ENCODE measurements at regions not wholly inside any gene's neighbourhood (a gene's known extent, or its start where the extent isn't known, plus 50 kb on each side); places are given as distances from the start of the nearest gene placed in this dataset.

GRCh38 chr4:155076256-155076785, 132.1 kb upstream of the NPY2R start:
- no peak overlapping the region for H3K4me3 ChIP-seq
- no peaks in the 10 kb centered on the region for H3K36me3 ChIP-seq
- H3K4me1 ChIP-seq (ENCODE audit: insufficient read depth): peaks cover 3% of the 10 kb centered on the region
- intact Hi-C loops (cut with DNase I): no loop called here
- no peak for DNase-seq
- no peak overlapping the region for H3K27ac ChIP-seq
- H3K27me3 ChIP-seq: no peaks in the 10 kb centered on the region
- TF ChIP-seq CTCF (IDR thresholded peaks at IDR 0.05): no peak
- no peak for TF ChIP-seq EP300 (IDR thresholded peaks at IDR 0.05)
- TF ChIP-seq POLR2A (IDR thresholded peaks at IDR 0.05): no peak
- no peaks in the 10 kb centered on the region for H3K9me3 ChIP-seq
- WGBS, 3 donors: 63 to 87% (median 86%) methylated on average over 3 of the region's 3 CpGs

- Histone ChIP-seq H3K4me1 (ENCODE audit: insufficient read depth) (peaks cover 3% of the 10 kb centered on the region), H3K9me3 (no peaks in the 10 kb centered on the region), H3K36me3 (no peaks in the 10 kb centered on the region), H3K27me3 (no peaks in the 10 kb centered on the region), H3K27ac (no peak overlapping the region), H3K4me3 (no peak overlapping the region)
- 95 to 99% (median 96%) methylated on average over 2 of the region's 2 CpGs for WGBS, 3 donors
- intact Hi-C loops (cut with DNase I): no loop called here
- TF ChIP-seq POLR2A (IDR thresholded peaks at IDR 0.05) (no peak), EP300 (IDR thresholded peaks at IDR 0.05) (no peak), CTCF (IDR thresholded peaks at IDR 0.05) (no peak)
- no peak for DNase-seq
Measured at GRCh38 chr4:155077452-155078229, 130.8 kb upstream of the NPY2R start.

GRCh38 chr4:155079871-155080270, 128.6 kb upstream of the NPY2R start:
- no peaks in the 10 kb centered on the region for H3K4me1 ChIP-seq (ENCODE audit: insufficient read depth)

GRCh38 chr4:155081222-155081621, 127.2 kb upstream of the NPY2R start:
- no peaks in the 10 kb centered on the region for H3K9me3 ChIP-seq
- H3K4me3 ChIP-seq: no peak overlapping the region
- WGBS, 3 donors: 86 to 93% (median 88%) methylated on average over 3 of the region's 3 CpGs
- H3K27me3 ChIP-seq: no peaks in the 10 kb centered on the region
- no peaks in the 10 kb centered on the region for H3K4me1 ChIP-seq (ENCODE audit: insufficient read depth)
- no peak overlapping the region for H3K27ac ChIP-seq
- H3K36me3 ChIP-seq: no peaks in the 10 kb centered on the region
- intact Hi-C loops (cut with DNase I): no loop called here
- no peak for DNase-seq
- TF ChIP-seq EP300 (IDR thresholded peaks at IDR 0.05) (no peak), POLR2A (IDR thresholded peaks at IDR 0.05) (no peak), CTCF (IDR thresholded peaks at IDR 0.05) (no peak)

More at GRCh38 chr4:155079871-155080270, 128.6 kb upstream of the NPY2R start:
- no peaks in the 10 kb centered on the region for H3K9me3 ChIP-seq
- no peak overlapping the region for H3K27ac ChIP-seq
- no peaks in the 10 kb centered on the region for H3K27me3 ChIP-seq
- DNase-seq: no peak
- intact Hi-C loops (cut with DNase I): no loop called here
- H3K36me3 ChIP-seq: no peaks in the 10 kb centered on the region
- H3K4me3 ChIP-seq: no peak overlapping the region
- TF ChIP-seq POLR2A (IDR thresholded peaks at IDR 0.05): no peak
- no peak for TF ChIP-seq CTCF (IDR thresholded peaks at IDR 0.05)
- TF ChIP-seq EP300 (IDR thresholded peaks at IDR 0.05): no peak

Measured in ovary (tissue), 7 donors.